HCT116 (cell line): ENCODE measurements at regions not wholly inside any gene's neighbourhood (a gene's known extent, or its start where the extent isn't known, plus 50 kb on each side); places are given as distances from the start of the nearest gene placed in this dataset.

ENCODE experiments used
- ATAC-seq: fragments of 200-7000 bp; cut with Tn5 transposase; 2 replicates; pipeline ENCODE4 v1.9.1; 2020; ENCODE audit warnings: mild to moderate bottlenecking, moderate library complexity
- BruUV-seq: library from RNA; stranded (reverse); fragments of 400-500 nt; replicated peaks from 2 replicates; lab custom pipeline; 2021; lab: Mats Ljungman, UMichigan
- CTCF ChIA-PET: fragments of 300-600 bp; sonication (Branson Sonifier 250); formaldehyde crosslinking; loops from one replicate; lab custom pipeline; 2021; ENCODE audit warnings: antibody characterized with exemption; lab: Charles Lee
- POLR2A ChIA-PET: fragments of 300-600, 350-600 bp; sonication (Branson Sonifier 250); formaldehyde crosslinking; loops from one replicate; lab custom pipeline; 2021; ENCODE audit warnings: antibody characterized with exemption; lab: Charles Lee
- RAD21 ChIA-PET, 2 experiments: fragments of 300-600 bp; sonication (Branson Sonifier 250); formaldehyde crosslinking; loops; one replicate each; lab custom pipeline; 2023; ENCODE audit warnings: low total read pairs in 2 of 2; ENCODE audit not compliant: uncharacterized antibody in 2 of 2, unreplicated experiment in 2 of 2, low non-redundant PET in 1 of 2; lab: Charles Lee
- DNase-seq: peaks from one replicate; pipeline ENCODE4 v3.0.0-alpha.2; 2010; ENCODE audit warnings: low read depth, low spot score
- H2AFZ ChIP-seq: fragments of 200-600 bp; shearing (Covaris generic), sonication (generic); 2 replicates; pipeline ENCODE4 v1.6.1; 2017; ENCODE audit warnings: low read depth, mixed run types, mixed read lengths, antibody characterized with exemption, low read length; ENCODE audit not compliant: poor library complexity, severe bottlenecking
- H3K27ac ChIP-seq: 2 replicates; pipeline ENCODE4 v1.5.1; 2012; ENCODE audit warnings: low read depth, low read length
- H3K27me3 ChIP-seq: fragments of 200-600 bp; sonication (generic); 2 replicates; pipeline ENCODE4 v1.6.1; 2016; ENCODE audit warnings: mixed run types, low read length, mixed read lengths; ENCODE audit not compliant: insufficient read depth
- H3K36me3 ChIP-seq, 2 experiments: fragments of 200-500 bp in 1 of 2; fragments of 200-600 bp in 1 of 2; sonication (Bioruptor generic) in 1 of 2; sonication (generic) in 1 of 2; 2 replicates each; pipeline versions ENCODE4 v1.5.1 to v1.6.1; 2014 to 2016; ENCODE audit warnings: low read length in 2 of 2, inconsistent platforms in 1 of 2, mixed read lengths in 1 of 2, mixed run types in 1 of 2; ENCODE audit not compliant: insufficient read depth in 2 of 2, control insufficient read depth in 1 of 2
- H3K4me1 ChIP-seq, 2 experiments: fragments of 200-600 bp in 1 of 2; sonication (generic) in 1 of 2; 2 replicates each; pipeline versions ENCODE4 v1.5.1 to v1.6.1; 2012 to 2017; ENCODE audit warnings: low read length in 2 of 2, inconsistent platforms in 1 of 2, mild to moderate bottlenecking in 1 of 2, mixed read lengths in 1 of 2, mixed run types in 1 of 2, moderate library complexity in 1 of 2; ENCODE audit not compliant: insufficient read depth in 2 of 2, control insufficient read depth in 1 of 2
- H3K4me2 ChIP-seq: fragments of 200-600 bp; sonication (generic); 2 replicates; pipeline ENCODE4 v1.6.1; 2017; ENCODE audit warnings: mixed run types, low read length, mixed read lengths
- H3K4me3 ChIP-seq, 2 experiments: fragments of 200-600 bp in 1 of 2; sonication (generic) in 1 of 2; replicated peaks in 1 of 2; 2 replicates each; pipeline ENCODE4 v1.5.1; 2011 to 2016; ENCODE audit warnings: low read length in 2 of 2, control low read depth in 1 of 2, low read depth in 1 of 2, mild to moderate bottlenecking in 1 of 2, mixed read lengths in 1 of 2, mixed run types in 1 of 2
- H3K79me2 ChIP-seq: fragments of 200-600 bp; sonication (generic); 2 replicates; pipeline ENCODE4 v1.6.1; 2017; ENCODE audit warnings: mild to moderate bottlenecking, mixed run types, low read length, moderate library complexity, mixed read lengths; ENCODE audit not compliant: insufficient read depth
- H3K9ac ChIP-seq: fragments of 200-600 bp; sonication (generic); 2 replicates; pipeline ENCODE4 v1.6.1; 2016; ENCODE audit warnings: low read length, mixed read lengths
- H3K9me2 ChIP-seq: fragments of 200-600 bp; sonication (generic), shearing (Covaris generic); 2 replicates; pipeline ENCODE4 v1.6.1; 2017; ENCODE audit warnings: mixed run types, mild to moderate bottlenecking, moderate library complexity; ENCODE audit not compliant: insufficient read depth
- H3K9me3 ChIP-seq, 2 experiments: fragments of 200-500 bp in 1 of 2; fragments of 200-600 bp in 1 of 2; sonication (Bioruptor generic) in 1 of 2; sonication (generic) in 1 of 2; 2 replicates each; pipeline ENCODE4 v1.6.1; 2014 to 2017; ENCODE audit warnings: low read length in 2 of 2, mixed read lengths in 2 of 2, inconsistent platforms in 1 of 2, low read depth in 1 of 2, mild to moderate bottlenecking in 1 of 2, mixed run types in 1 of 2, moderate library complexity in 1 of 2; ENCODE audit not compliant: control insufficient read depth in 1 of 2, insufficient read depth in 1 of 2
- H4K20me1 ChIP-seq: fragments of 200-600 bp; sonication (generic), shearing (Covaris generic); 2 replicates; pipeline ENCODE4 v1.6.1; 2017; ENCODE audit warnings: mixed run types, mild to moderate bottlenecking, moderate library complexity; ENCODE audit not compliant: insufficient read depth
- ATF3 ChIP-seq: IDR thresholded peaks from 2 replicates; pipeline ENCODE4 v1.6.1; 2012
- EZH2 ChIP-seq: fragments of 200-600 bp; sonication (generic); IDR thresholded peaks from 2 replicates; pipeline ENCODE4 v1.6.1; 2017; ENCODE audit warnings: antibody characterized with exemption, mixed run types
- EZH2phosphoT487 ChIP-seq: fragments of 200-600 bp; IDR thresholded peaks from 2 replicates; pipeline ENCODE4 v1.6.1; 2018; ENCODE audit warnings: antibody characterized with exemption, borderline replicate concordance
- JUND ChIP-seq: IDR thresholded peaks from 2 replicates; pipeline ENCODE4 v1.6.1; 2012
- RAD21 ChIP-seq: IDR thresholded peaks from 2 replicates; pipeline ENCODE4 v1.6.1; 2012; ENCODE audit warnings: low read depth, mild to moderate bottlenecking
- SP1 ChIP-seq: IDR thresholded peaks from 2 replicates; pipeline ENCODE4 v1.6.1; 2012; ENCODE audit warnings: low read depth
- ZBTB33 ChIP-seq: IDR thresholded peaks from 2 replicates; pipeline ENCODE4 v1.6.1; 2011; ENCODE audit warnings: mild to moderate bottlenecking, low read length, moderate library complexity; ENCODE audit not compliant: insufficient replicate concordance; ENCODE audit errors: extremely low read depth
- ZNF274 ChIP-seq: fragments of 200-500 bp; sonication (Bioruptor generic); IDR thresholded peaks from 2 replicates; pipeline ENCODE4 v1.6.1; 2014; ENCODE audit warnings: mild to moderate bottlenecking, low read depth, low read length, inconsistent platforms
- intact Hi-C: fragments of 100-400 bp; cut with micrococcal nuclease; formaldehyde crosslinking; loops from 2 replicates; pipeline ENCODE4 v1.10.0; 2022

- BruUV-seq, result no TSS peak
- ATAC-seq (no peak), DNase-seq (no peak)
- Histone ChIP-seq H3K9me3 (no peaks in the 10 kb centered on the region), H3K4me3 (no peak overlapping the region), H3K27me3 (no peaks in the 10 kb centered on the region), H3K79me2 (peaks cover 20% of the 10 kb centered on the region; the same call in 1 of the 2 replicates), H4K20me1 (0 out of 2 replicates have a peak, but pooled peaks cover 2% of the 10 kb centered on the region), H3K9ac (no peak overlapping the region)
- intact Hi-C loops, result no loop called here
- ChIA-PET RAD21 (no interaction called here), POLR2A (no interaction called here)
- TF ChIP-seq EZH2phosphoT487 (no peak), JUND (no peak), ZNF274 (no peak), ATF3 (no peak), RAD21 (no peak), ZBTB33 (no peak), SP1 (no peak), EZH2 (no peak)
- TF ChIP-seq, all 23 proteins: peak for 0
- H3K4me1 ChIP-seq, result peaks cover 9 to 12% of the 10 kb centered on the region in 2 experiments; a peak in 3 of 4 replicates
- no peak overlapping the region for H3K4me2 ChIP-seq
- CTCF ChIA-PET, result no interaction called here
- no peaks in the 10 kb centered on the region for H3K36me3 ChIP-seq
- no peak overlapping the region for H3K27ac ChIP-seq
- no peaks in the 10 kb centered on the region for H3K9me2 ChIP-seq
- H2AFZ ChIP-seq, result no peak overlapping the region
Measured at GRCh38 chr2:64731746-64732145, 78.0 kb upstream of the SERTAD2 start.
